GM12878 (cell line): ENCODE measurements at regions not wholly inside any gene's neighbourhood (a gene's known extent, or its start where the extent isn't known, plus 50 kb on each side); places are given as distances from the start of the nearest gene placed in this dataset.

ENCODE experiments used
- ATAC-seq: fragments of 200-7000 bp; cut with Tn5 transposase; 3 replicates; pipeline ENCODE4 v1.9.1; 2020; ENCODE audit warnings: mild to moderate bottlenecking, moderate library complexity
- BruUV-seq: library from RNA; stranded (reverse); fragments of 400-500 nt; replicated peaks from 2 replicates; lab custom pipeline; 2021; lab: Mats Ljungman, UMichigan
- CTCF ChIA-PET: fragments of 300-600 bp; sonication (Branson Sonifier 250); formaldehyde crosslinking; extraction: SDS; loops from one replicate; lab custom pipeline; 2021; ENCODE audit warnings: inconsistent platforms; lab: Yijun Ruan, JAX
- POLR2A ChIA-PET: fragments of 350-600 bp; formaldehyde crosslinking; extraction: SDS; loops from one replicate; lab custom pipeline; 2021; ENCODE audit warnings: inconsistent platforms; lab: Charles Lee
- RAD21 ChIA-PET: fragments of 300-600 bp; sonication (Branson Sonifier 250); formaldehyde crosslinking; loops from one replicate; lab custom pipeline; 2023; ENCODE audit warnings: antibody characterized with exemption; ENCODE audit not compliant: unreplicated experiment; lab: Charles Lee
- SMC1A ChIA-PET: fragments of 300-600 bp; sonication (Branson Sonifier 250); formaldehyde crosslinking; loops from one replicate; lab custom pipeline; 2023; ENCODE audit not compliant: unreplicated experiment, uncharacterized antibody; lab: Charles Lee
- DNase-seq: peaks from one replicate; pipeline ENCODE4 v3.0.0-alpha.2; 2011; ENCODE audit warnings: low read depth, low spot score
- FAIRE-seq: peaks from 3 replicates; lab custom pipeline; 2011; peaks lifted over from hg19 to GRCh38; lab: Jason Lieb, UNC
- H2AFZ ChIP-seq: 2 replicates; pipeline ENCODE4 v1.6.0; 2011; ENCODE audit warnings: low read depth, low read length, control low read depth; ENCODE audit not compliant: control insufficient read depth
- H3K27ac ChIP-seq: 2 replicates; pipeline ENCODE4 v1.5.1; 2011; ENCODE audit warnings: control low read depth; ENCODE audit not compliant: control insufficient read depth, insufficient read depth
- H3K27me3 ChIP-seq, 2 experiments: replicated peaks in 1 of 2; 2 replicates each; pipeline versions ENCODE4 v1.6.0 to v1.6.1; 2011; ENCODE audit warnings: low read length in 1 of 2; ENCODE audit not compliant: control insufficient read depth in 2 of 2, insufficient read depth in 2 of 2
- H3K36me3 ChIP-seq, 2 experiments: 2 replicates each; pipeline ENCODE4 v1.5.1; 2011; ENCODE audit warnings: low read length in 1 of 2; ENCODE audit not compliant: control insufficient read depth in 2 of 2, insufficient read depth in 2 of 2
- H3K4me1 ChIP-seq: 2 replicates; pipeline ENCODE4 v1.6.1; 2011; ENCODE audit warnings: mild to moderate bottlenecking, low read length, moderate library complexity, mixed read lengths; ENCODE audit not compliant: control insufficient read depth, insufficient read depth
- H3K4me2 ChIP-seq: 2 replicates; pipeline ENCODE4 v1.6.0; 2011; ENCODE audit warnings: control low read depth; ENCODE audit not compliant: control insufficient read depth, insufficient read depth
- H3K4me3 ChIP-seq: fragments of 200-600 bp; sonication (generic); 2 replicates; pipeline ENCODE4 v1.5.1; 2016
- H3K79me2 ChIP-seq: 2 replicates; pipeline ENCODE4 v1.6.0; 2011; ENCODE audit warnings: low read length; ENCODE audit not compliant: control insufficient read depth, insufficient read depth
- H3K9ac ChIP-seq: 2 replicates; pipeline ENCODE4 v1.8.0; 2011; ENCODE audit warnings: low read length, control low read depth, mixed read lengths; ENCODE audit not compliant: control insufficient read depth, insufficient read depth
- H3K9me3 ChIP-seq: replicated peaks from 3 replicates; pipeline ENCODE4 v1.5.1; 2011; ENCODE audit warnings: mild to moderate bottlenecking, low read length; ENCODE audit not compliant: control insufficient read depth, insufficient read depth
- H4K20me1 ChIP-seq: 2 replicates; pipeline ENCODE4 v1.6.0; 2011; ENCODE audit not compliant: control insufficient read depth, insufficient read depth
- DPF2 ChIP-seq: fragments of 450-650 bp; IDR thresholded peaks from 2 replicates; pipeline ENCODE4 v1.6.1; 2017; ENCODE audit warnings: mild to moderate bottlenecking
- EGR1 ChIP-seq, 2 experiments: IDR thresholded peaks; 1 replicate in 1 of 2; 2 replicates in 1 of 2; pipeline ENCODE4 v1.6.1; 2011 to 2012; ENCODE audit warnings: low read depth in 2 of 2, low read length in 2 of 2, borderline replicate concordance in 1 of 2, mild to moderate bottlenecking in 1 of 2, moderate library complexity in 1 of 2
- IKZF2 ChIP-seq, 2 experiments: fragments of 450-650 bp; IDR thresholded peaks; 2 replicates each; pipeline ENCODE4 v1.6.1; 2017; ENCODE audit warnings: mild to moderate bottlenecking in 2 of 2, moderate library complexity in 2 of 2
- NRF1 ChIP-seq: conservative IDR thresholded peaks from 2 replicates; pipeline ENCODE4 v1.6.1; 2011; ENCODE audit warnings: mild to moderate bottlenecking, low read depth, low read length, improper control_type of control experiment
- WGBS: methylation state at CpG from one replicate; pipeline ENCODE4 v1.1.6; 2016; ENCODE audit warnings: low lambda C conversion rate; ENCODE audit not compliant: insufficient replicate concordance, insufficient coverage; ENCODE audit errors: missing lambda C conversion rate; 5-methylcytosine and 5-hydroxymethylcytosine counted together
- in situ Hi-C: fragments of 300-500 bp; cut with MboI; formaldehyde crosslinking; loops from 9 replicates; pipeline ENCODE4 v1.14.3; 2018; ENCODE audit warnings: mixed read lengths
- intact Hi-C: fragments of 100-400 bp; cut with micrococcal nuclease; formaldehyde crosslinking; loops from one replicate; pipeline ENCODE4 v1.14.2; 2022; ENCODE audit not compliant: unreplicated experiment
- TF ChIP-seq, protein P1 (sequence below): IDR thresholded peaks from 2 replicates; pipeline ENCODE4 v1.6.1; 2012; ENCODE audit warnings: mild to moderate bottlenecking, low read depth, low read length
- TF ChIP-seq, protein P2 (sequence below): fragments of 450-650 bp; IDR thresholded peaks from 2 replicates; pipeline ENCODE4 v1.6.1; 2017; ENCODE audit warnings: antibody characterized with exemption, mild to moderate bottlenecking, moderate library complexity

GRCh38 chr5:40383749-40384651 is 295.7 kb upstream of the PTGER4 start:
- ChIA-PET POLR2A (no interaction called here), RAD21 (interaction anchor here (2.2 kb wide), 1 partner anchor 54 kb away, joined by 5 read pairs; no protein-coding TSS in a partner anchor), CTCF (interaction anchor here (1.1 kb wide), 1 partner anchor 17 kb away, joined by 3 read pairs; no protein-coding TSS in a partner anchor), SMC1A (interaction anchor here (0.7 to 2.1 kb wide), 4 partner anchors 9 to 355 kb away, joined by 3 to 6 read pairs (median 4); no protein-coding TSS in a partner anchor)
- H4K20me1 ChIP-seq = no peaks in the 10 kb centered on the region
- no peak for DNase-seq
- no peak for FAIRE-seq
- H3K9ac ChIP-seq = no peak overlapping the region
- WGBS = 13% methylated on average over 3 of the region's 3 CpGs
- no peak overlapping the region for H3K4me3 ChIP-seq
- H3K27ac ChIP-seq = no peak overlapping the region
- H3K36me3 ChIP-seq = no peaks in the 10 kb centered on the region
- H3K4me2 ChIP-seq = peak overlapping the region; percentile 46
- ATAC-seq = peak; percentile 69
- intact Hi-C loops = no loop called here
- TF ChIP-seq DPF2 (no peak), NRF1 (no peak), IKZF2 (IDR thresholded peaks at IDR 0.05) (0 out of 4 replicates have a peak, but pooled peaks of 1 of the 2 experiments have one; percentile 14), EGR1 (IDR thresholded peaks at IDR 0.05; ENCODE audit: borderline replicate concordance in 1 of 2, low read depth in 2 of 2, low read length in 2 of 2) (no peak)
- TF ChIP-seq, protein P1, sequence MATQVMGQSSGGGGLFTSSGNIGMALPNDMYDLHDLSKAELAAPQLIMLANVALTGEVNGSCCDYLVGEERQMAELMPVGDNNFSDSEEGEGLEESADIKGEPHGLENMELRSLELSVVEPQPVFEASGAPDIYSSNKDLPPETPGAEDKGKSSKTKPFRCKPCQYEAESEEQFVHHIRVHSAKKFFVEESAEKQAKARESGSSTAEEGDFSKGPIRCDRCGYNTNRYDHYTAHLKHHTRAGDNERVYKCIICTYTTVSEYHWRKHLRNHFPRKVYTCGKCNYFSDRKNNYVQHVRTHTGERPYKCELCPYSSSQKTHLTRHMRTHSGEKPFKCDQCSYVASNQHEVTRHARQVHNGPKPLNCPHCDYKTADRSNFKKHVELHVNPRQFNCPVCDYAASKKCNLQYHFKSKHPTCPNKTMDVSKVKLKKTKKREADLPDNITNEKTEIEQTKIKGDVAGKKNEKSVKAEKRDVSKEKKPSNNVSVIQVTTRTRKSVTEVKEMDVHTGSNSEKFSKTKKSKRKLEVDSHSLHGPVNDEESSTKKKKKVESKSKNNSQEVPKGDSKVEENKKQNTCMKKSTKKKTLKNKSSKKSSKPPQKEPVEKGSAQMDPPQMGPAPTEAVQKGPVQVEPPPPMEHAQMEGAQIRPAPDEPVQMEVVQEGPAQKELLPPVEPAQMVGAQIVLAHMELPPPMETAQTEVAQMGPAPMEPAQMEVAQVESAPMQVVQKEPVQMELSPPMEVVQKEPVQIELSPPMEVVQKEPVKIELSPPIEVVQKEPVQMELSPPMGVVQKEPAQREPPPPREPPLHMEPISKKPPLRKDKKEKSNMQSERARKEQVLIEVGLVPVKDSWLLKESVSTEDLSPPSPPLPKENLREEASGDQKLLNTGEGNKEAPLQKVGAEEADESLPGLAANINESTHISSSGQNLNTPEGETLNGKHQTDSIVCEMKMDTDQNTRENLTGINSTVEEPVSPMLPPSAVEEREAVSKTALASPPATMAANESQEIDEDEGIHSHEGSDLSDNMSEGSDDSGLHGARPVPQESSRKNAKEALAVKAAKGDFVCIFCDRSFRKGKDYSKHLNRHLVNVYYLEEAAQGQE = no peak
- TF ChIP-seq, protein P2, sequence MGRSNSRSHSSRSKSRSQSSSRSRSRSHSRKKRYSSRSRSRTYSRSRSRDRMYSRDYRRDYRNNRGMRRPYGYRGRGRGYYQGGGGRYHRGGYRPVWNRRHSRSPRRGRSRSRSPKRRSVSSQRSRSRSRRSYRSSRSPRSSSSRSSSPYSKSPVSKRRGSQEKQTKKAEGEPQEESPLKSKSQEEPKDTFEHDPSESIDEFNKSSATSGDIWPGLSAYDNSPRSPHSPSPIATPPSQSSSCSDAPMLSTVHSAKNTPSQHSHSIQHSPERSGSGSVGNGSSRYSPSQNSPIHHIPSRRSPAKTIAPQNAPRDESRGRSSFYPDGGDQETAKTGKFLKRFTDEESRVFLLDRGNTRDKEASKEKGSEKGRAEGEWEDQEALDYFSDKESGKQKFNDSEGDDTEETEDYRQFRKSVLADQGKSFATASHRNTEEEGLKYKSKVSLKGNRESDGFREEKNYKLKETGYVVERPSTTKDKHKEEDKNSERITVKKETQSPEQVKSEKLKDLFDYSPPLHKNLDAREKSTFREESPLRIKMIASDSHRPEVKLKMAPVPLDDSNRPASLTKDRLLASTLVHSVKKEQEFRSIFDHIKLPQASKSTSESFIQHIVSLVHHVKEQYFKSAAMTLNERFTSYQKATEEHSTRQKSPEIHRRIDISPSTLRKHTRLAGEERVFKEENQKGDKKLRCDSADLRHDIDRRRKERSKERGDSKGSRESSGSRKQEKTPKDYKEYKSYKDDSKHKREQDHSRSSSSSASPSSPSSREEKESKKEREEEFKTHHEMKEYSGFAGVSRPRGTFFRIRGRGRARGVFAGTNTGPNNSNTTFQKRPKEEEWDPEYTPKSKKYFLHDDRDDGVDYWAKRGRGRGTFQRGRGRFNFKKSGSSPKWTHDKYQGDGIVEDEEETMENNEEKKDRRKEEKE = no peak
- H2AFZ ChIP-seq = no peak overlapping the region
- BruUV-seq = no TSS peak
- H3K27me3 ChIP-seq = no peaks in the 10 kb centered on the region
- in situ Hi-C loops = loop anchor here (5.0 kb wide), 1 partner anchor 98 kb away; no protein-coding TSS in a partner anchor
- no peaks in the 10 kb centered on the region for H3K79me2 ChIP-seq
- H3K9me3 ChIP-seq = no peaks in the 10 kb centered on the region
- peaks cover 26% of the 10 kb centered on the region for H3K4me1 ChIP-seq
